Body of pancreas (tissue), 4 donors: ENCODE measurements at regions not wholly inside any gene's neighbourhood (a gene's known extent, or its start where the extent isn't known, plus 50 kb on each side); places are given as distances from the start of the nearest gene placed in this dataset.

Experiments
- POLR2A ChIP-seq, 3 donors: fragments of 450-650 bp; IDR thresholded peaks; one replicate each; pipeline ENCODE4 v1.6.1; 2016; ENCODE audit warnings: antibody characterized with exemption in 3 of 3, mild to moderate bottlenecking in 2 of 3
- TF ChIP-seq, protein P1 (sequence below), 7 experiments: fragments of 450-650 bp in 4 of 7; fragments of 200-600 bp in 3 of 7; sonication (generic) in 3 of 7; IDR thresholded peaks; one replicate each; pipeline ENCODE4 v1.5.1; 2016 to 2019; ENCODE audit warnings: antibody characterized with exemption in 7 of 7

DNA sequence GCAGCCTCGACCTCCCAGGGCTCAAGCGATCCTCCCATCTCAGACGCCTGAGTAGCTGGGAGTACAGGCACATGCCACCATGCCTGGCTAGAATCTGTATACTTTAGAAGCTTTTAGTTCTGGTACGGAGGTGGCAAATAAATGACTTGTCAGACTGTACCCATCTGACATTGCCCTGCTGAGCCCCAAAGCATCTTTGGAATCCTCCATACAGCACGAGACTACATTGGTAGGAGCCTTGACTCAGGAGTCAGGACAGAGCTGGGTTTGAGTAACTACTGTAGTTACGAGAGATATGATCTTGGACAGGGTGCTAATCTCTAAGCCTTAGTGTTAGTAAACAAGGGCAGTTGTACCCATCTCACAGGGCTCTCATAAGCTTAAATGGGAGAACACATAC lies 67.8 kb upstream of the NPHP3 start:
- TF ChIP-seq, protein P1, sequence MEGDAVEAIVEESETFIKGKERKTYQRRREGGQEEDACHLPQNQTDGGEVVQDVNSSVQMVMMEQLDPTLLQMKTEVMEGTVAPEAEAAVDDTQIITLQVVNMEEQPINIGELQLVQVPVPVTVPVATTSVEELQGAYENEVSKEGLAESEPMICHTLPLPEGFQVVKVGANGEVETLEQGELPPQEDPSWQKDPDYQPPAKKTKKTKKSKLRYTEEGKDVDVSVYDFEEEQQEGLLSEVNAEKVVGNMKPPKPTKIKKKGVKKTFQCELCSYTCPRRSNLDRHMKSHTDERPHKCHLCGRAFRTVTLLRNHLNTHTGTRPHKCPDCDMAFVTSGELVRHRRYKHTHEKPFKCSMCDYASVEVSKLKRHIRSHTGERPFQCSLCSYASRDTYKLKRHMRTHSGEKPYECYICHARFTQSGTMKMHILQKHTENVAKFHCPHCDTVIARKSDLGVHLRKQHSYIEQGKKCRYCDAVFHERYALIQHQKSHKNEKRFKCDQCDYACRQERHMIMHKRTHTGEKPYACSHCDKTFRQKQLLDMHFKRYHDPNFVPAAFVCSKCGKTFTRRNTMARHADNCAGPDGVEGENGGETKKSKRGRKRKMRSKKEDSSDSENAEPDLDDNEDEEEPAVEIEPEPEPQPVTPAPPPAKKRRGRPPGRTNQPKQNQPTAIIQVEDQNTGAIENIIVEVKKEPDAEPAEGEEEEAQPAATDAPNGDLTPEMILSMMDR (IDR thresholded peaks at IDR 0.05), result no peak
- TF ChIP-seq POLR2A (IDR thresholded peaks at IDR 0.05), result no peak
